PC-9 (cell line): ENCODE measurements at regions not wholly inside any gene's neighbourhood (a gene's known extent, or its start where the extent isn't known, plus 50 kb on each side); places are given as distances from the start of the nearest gene placed in this dataset.

Experiments used
- BruUV-seq: library from RNA; stranded (reverse); fragments of 400-500 nt; replicated peaks from 2 replicates; lab custom pipeline; 2021; lab: Mats Ljungman, UMichigan
- CTCF ChIA-PET: fragments of 300-600 bp; sonication (Branson Sonifier 250); formaldehyde crosslinking; loops from one replicate; lab custom pipeline; 2022; ENCODE audit warnings: antibody characterized with exemption; lab: Charles Lee
- POLR2A ChIA-PET: fragments of 300-600 bp; sonication (Branson Sonifier 250); formaldehyde crosslinking; loops from one replicate; lab custom pipeline; 2022; ENCODE audit warnings: antibody characterized with exemption; ENCODE audit not compliant: unreplicated experiment; lab: Charles Lee
- DNase-seq, 2 experiments: peaks; one replicate each; pipeline versions ENCODE4 v3.0.0 to v3.0.0-alpha.2; 2015 to 2022; ENCODE audit warnings: mixed read lengths in 1 of 2
- H2AFZ ChIP-seq: fragments of 200-600 bp; sonication (generic); 2 replicates; pipeline ENCODE4 v1.8.1; 2017; ENCODE audit warnings: antibody characterized with exemption
- H3F3A ChIP-seq: fragments of 200-600 bp; sonication (generic); 2 replicates; pipeline ENCODE4 v1.8.1; 2017; ENCODE audit warnings: antibody characterized with exemption, mild to moderate bottlenecking, low read depth; ENCODE audit not compliant: insufficient read depth
- H3K27ac ChIP-seq: fragments of 200-600 bp; sonication (generic); 2 replicates; pipeline ENCODE4 v1.6.1; 2016; ENCODE audit warnings: mixed run types
- H3K27me3 ChIP-seq: fragments of 200-600 bp; sonication (generic); 2 replicates; pipeline ENCODE4 v1.6.1; 2016; ENCODE audit warnings: low read depth, mixed run types; ENCODE audit not compliant: insufficient read depth
- H3K36me3 ChIP-seq: fragments of 200-600 bp; sonication (generic); 2 replicates; pipeline ENCODE4 v1.6.1; 2016; ENCODE audit warnings: low read depth, mixed run types
- H3K4me1 ChIP-seq: fragments of 200-600 bp; sonication (generic); replicated peaks from 2 replicates; pipeline ENCODE4 v1.6.1; 2016; ENCODE audit warnings: mixed run types; ENCODE audit not compliant: insufficient read depth
- H3K4me2 ChIP-seq: fragments of 200-600 bp; sonication (generic); 2 replicates; pipeline ENCODE4 v1.6.1; 2017; ENCODE audit warnings: mixed run types
- H3K4me3 ChIP-seq: fragments of 200-600 bp; sonication (generic); 2 replicates; pipeline ENCODE4 v1.6.1; 2016; ENCODE audit warnings: mixed run types
- H3K79me2 ChIP-seq: fragments of 200-600 bp; sonication (generic); 2 replicates; pipeline ENCODE4 v1.6.1; 2017; ENCODE audit warnings: low read depth, mixed run types
- H3K9me2 ChIP-seq: fragments of 200-600 bp; sonication (generic); 2 replicates; pipeline ENCODE4 v1.8.1; 2017; ENCODE audit warnings: mild to moderate bottlenecking; ENCODE audit not compliant: insufficient read depth
- H3K9me3 ChIP-seq: fragments of 200-600 bp; sonication (generic); 2 replicates; pipeline ENCODE4 v1.8.1; 2016; ENCODE audit warnings: low read depth; ENCODE audit not compliant: insufficient read depth
- H4K20me1 ChIP-seq: fragments of 200-600 bp; sonication (generic); 2 replicates; pipeline ENCODE4 v1.8.1; 2017; ENCODE audit not compliant: insufficient read depth
- CTCF ChIP-seq: fragments of 200-600 bp; sonication (generic); conservative IDR thresholded peaks from 2 replicates; pipeline ENCODE4 v1.6.1; 2017; ENCODE audit warnings: mixed run types, antibody characterized with exemption, mild to moderate bottlenecking, moderate library complexity
- EZH2 ChIP-seq: fragments of 200-600 bp; sonication (generic); IDR thresholded peaks from 2 replicates; pipeline ENCODE4 v1.8.0; 2017; ENCODE audit warnings: antibody characterized with exemption, low read depth
- intact Hi-C: fragments of 100-400 bp; cut with micrococcal nuclease; formaldehyde crosslinking; loops from one replicate; pipeline ENCODE4 v1.10.0; 2022; ENCODE audit not compliant: unreplicated experiment

GRCh38 chr16:86665929-86666328 is 87.6 kb downstream of the FOXL1 start:
- no peak for TF ChIP-seq EZH2
- TF ChIP-seq CTCF = no peak
- H4K20me1 ChIP-seq = no peaks in the 10 kb centered on the region
- H3K9me2 ChIP-seq = no peaks in the 10 kb centered on the region
- H3K4me1 ChIP-seq = peaks cover 13% of the 10 kb centered on the region; the same call in 1 of the 2 replicates
- 0 out of 2 replicates have a peak, but pooled peaks cover 7% of the 10 kb centered on the region for H3K9me3 ChIP-seq
- H3F3A ChIP-seq = no peaks in the 10 kb centered on the region
- no peak overlapping the region for H3K4me2 ChIP-seq
- H2AFZ ChIP-seq = no peak overlapping the region
- no peak overlapping the region for H3K27ac ChIP-seq
- no TSS peak for BruUV-seq
- ChIA-PET POLR2A (no interaction called here), CTCF (no interaction called here)
- no peak overlapping the region for H3K4me3 ChIP-seq
- DNase-seq = no peak
- no peaks in the 10 kb centered on the region for H3K79me2 ChIP-seq
- intact Hi-C loops = no loop called here
- H3K36me3 ChIP-seq = no peaks in the 10 kb centered on the region
- H3K27me3 ChIP-seq = peaks cover 55% of the 10 kb centered on the region

DNA sequence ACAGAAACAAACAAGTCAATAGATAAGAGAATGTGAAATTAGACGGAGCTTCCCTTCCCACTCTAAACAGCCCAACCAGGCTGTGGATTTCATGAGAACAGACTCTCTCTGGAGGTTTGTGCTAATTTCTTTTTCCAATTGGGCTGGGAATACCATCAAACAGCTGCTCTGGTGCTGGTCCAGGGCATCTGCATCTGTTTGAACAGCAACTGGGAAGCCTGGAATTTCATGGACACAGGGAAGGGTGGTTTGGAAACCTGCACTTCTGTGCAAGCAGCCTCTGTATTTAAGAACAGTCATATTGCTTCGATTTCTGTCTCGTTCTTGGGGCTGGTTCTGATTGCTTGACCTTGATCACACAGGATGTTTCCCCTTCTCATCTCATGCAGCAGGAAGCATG is 88.7 kb downstream of the FOXL1 start:
- ChIA-PET CTCF (no interaction called here), POLR2A (no interaction called here)
- no peaks in the 10 kb centered on the region for H3K79me2 ChIP-seq
- no peak overlapping the region for H3K4me2 ChIP-seq
- intact Hi-C loops = no loop called here
- TF ChIP-seq EZH2 (no peak), CTCF (no peak)
- peaks cover 13% of the 10 kb centered on the region; the same call in 1 of the 2 replicates for H3K4me1 ChIP-seq
- 0 out of 2 replicates have a peak, but pooled peaks cover 7% of the 10 kb centered on the region for H3K9me3 ChIP-seq
- no peaks in the 10 kb centered on the region for H3K9me2 ChIP-seq
- H3F3A ChIP-seq = no peaks in the 10 kb centered on the region
- H3K27me3 ChIP-seq = peaks cover 57% of the 10 kb centered on the region
- H3K27ac ChIP-seq = no peak overlapping the region
- H3K36me3 ChIP-seq = no peaks in the 10 kb centered on the region
- no peak overlapping the region for H3K4me3 ChIP-seq
- H2AFZ ChIP-seq = no peak overlapping the region
- H4K20me1 ChIP-seq = no peaks in the 10 kb centered on the region
- DNase-seq = no peak
- BruUV-seq = no TSS peak

GRCh38 chr16:86668136-86668910 is 90.0 kb downstream of the FOXL1 start:
- no peak overlapping the region for H3K4me3 ChIP-seq
- no peak for DNase-seq
- 0 out of 2 replicates have a peak, but pooled peaks cover 7% of the 10 kb centered on the region for H3K9me3 ChIP-seq
- TF ChIP-seq EZH2 (no peak), CTCF (no peak)
- no peaks in the 10 kb centered on the region for H4K20me1 ChIP-seq
- H2AFZ ChIP-seq = no peak overlapping the region
- H3K4me1 ChIP-seq = peaks cover 13% of the 10 kb centered on the region; the same call in 1 of the 2 replicates
- POLR2A ChIA-PET = no interaction called here
- no TSS peak for BruUV-seq
- no peaks in the 10 kb centered on the region for H3K79me2 ChIP-seq
- no peaks in the 10 kb centered on the region for H3K9me2 ChIP-seq
- H3K4me2 ChIP-seq = no peak overlapping the region
- H3K27me3 ChIP-seq = peaks cover 67% of the 10 kb centered on the region
- no peak overlapping the region for H3K27ac ChIP-seq
- H3K36me3 ChIP-seq = no peaks in the 10 kb centered on the region
- intact Hi-C loops = no loop called here
- CTCF ChIA-PET = interaction anchor here (0.6 kb wide), 1 partner anchor 589 kb away, joined by 7 read pairs; no protein-coding TSS in a partner anchor
- H3F3A ChIP-seq = no peaks in the 10 kb centered on the region
